GM12878 (cell line): ENCODE measurements at regions not wholly inside any gene's neighbourhood (a gene's known extent, or its start where the extent isn't known, plus 50 kb on each side); places are given as distances from the start of the nearest gene placed in this dataset.

Source experiments
- ATAC-seq: fragments of 200-7000 bp; cut with Tn5 transposase; 3 replicates; pipeline ENCODE4 v1.9.1; 2020; ENCODE audit warnings: mild to moderate bottlenecking, moderate library complexity
- BruUV-seq: library from RNA; stranded (reverse); fragments of 400-500 nt; replicated peaks from 2 replicates; lab custom pipeline; 2021; lab: Mats Ljungman, UMichigan
- CTCF ChIA-PET: fragments of 300-600 bp; sonication (Branson Sonifier 250); formaldehyde crosslinking; extraction: SDS; loops from one replicate; lab custom pipeline; 2021; ENCODE audit warnings: inconsistent platforms; lab: Yijun Ruan, JAX
- POLR2A ChIA-PET: fragments of 350-600 bp; formaldehyde crosslinking; extraction: SDS; loops from one replicate; lab custom pipeline; 2021; ENCODE audit warnings: inconsistent platforms; lab: Charles Lee
- RAD21 ChIA-PET: fragments of 300-600 bp; sonication (Branson Sonifier 250); formaldehyde crosslinking; loops from one replicate; lab custom pipeline; 2023; ENCODE audit warnings: antibody characterized with exemption; ENCODE audit not compliant: unreplicated experiment; lab: Charles Lee
- SMC1A ChIA-PET: fragments of 300-600 bp; sonication (Branson Sonifier 250); formaldehyde crosslinking; loops from one replicate; lab custom pipeline; 2023; ENCODE audit not compliant: unreplicated experiment, uncharacterized antibody; lab: Charles Lee
- DNase-seq: peaks from one replicate; pipeline ENCODE4 v3.0.0-alpha.2; 2011; ENCODE audit warnings: low read depth, low spot score
- FAIRE-seq: peaks from 3 replicates; lab custom pipeline; 2011; peaks lifted over from hg19 to GRCh38; lab: Jason Lieb, UNC
- H2AFZ ChIP-seq: 2 replicates; pipeline ENCODE4 v1.6.0; 2011; ENCODE audit warnings: low read depth, low read length, control low read depth; ENCODE audit not compliant: control insufficient read depth
- H3K27ac ChIP-seq: 2 replicates; pipeline ENCODE4 v1.5.1; 2011; ENCODE audit warnings: control low read depth; ENCODE audit not compliant: control insufficient read depth, insufficient read depth
- H3K27me3 ChIP-seq, 2 experiments: replicated peaks in 1 of 2; 2 replicates each; pipeline versions ENCODE4 v1.6.0 to v1.6.1; 2011; ENCODE audit warnings: low read length in 1 of 2; ENCODE audit not compliant: control insufficient read depth in 2 of 2, insufficient read depth in 2 of 2
- H3K36me3 ChIP-seq, 2 experiments: 2 replicates each; pipeline ENCODE4 v1.5.1; 2011; ENCODE audit warnings: low read length in 1 of 2; ENCODE audit not compliant: control insufficient read depth in 2 of 2, insufficient read depth in 2 of 2
- H3K4me1 ChIP-seq: 2 replicates; pipeline ENCODE4 v1.6.1; 2011; ENCODE audit warnings: mild to moderate bottlenecking, low read length, moderate library complexity, mixed read lengths; ENCODE audit not compliant: control insufficient read depth, insufficient read depth
- H3K4me2 ChIP-seq: 2 replicates; pipeline ENCODE4 v1.6.0; 2011; ENCODE audit warnings: control low read depth; ENCODE audit not compliant: control insufficient read depth, insufficient read depth
- H3K4me3 ChIP-seq: fragments of 200-600 bp; sonication (generic); 2 replicates; pipeline ENCODE4 v1.5.1; 2016
- H3K79me2 ChIP-seq: 2 replicates; pipeline ENCODE4 v1.6.0; 2011; ENCODE audit warnings: low read length; ENCODE audit not compliant: control insufficient read depth, insufficient read depth
- H3K9ac ChIP-seq: 2 replicates; pipeline ENCODE4 v1.8.0; 2011; ENCODE audit warnings: low read length, control low read depth, mixed read lengths; ENCODE audit not compliant: control insufficient read depth, insufficient read depth
- H3K9me3 ChIP-seq: replicated peaks from 3 replicates; pipeline ENCODE4 v1.5.1; 2011; ENCODE audit warnings: mild to moderate bottlenecking, low read length; ENCODE audit not compliant: control insufficient read depth, insufficient read depth
- H4K20me1 ChIP-seq: 2 replicates; pipeline ENCODE4 v1.6.0; 2011; ENCODE audit not compliant: control insufficient read depth, insufficient read depth
- E2F8 ChIP-seq: fragments of 450-650 bp; IDR thresholded peaks from 2 replicates; pipeline ENCODE4 v1.6.1; 2018; ENCODE audit warnings: mild to moderate bottlenecking, low read depth, moderate library complexity; ENCODE audit not compliant: partially characterized antibody
- IKZF2 ChIP-seq, 2 experiments: fragments of 450-650 bp; IDR thresholded peaks; 2 replicates each; pipeline ENCODE4 v1.6.1; 2017; ENCODE audit warnings: mild to moderate bottlenecking in 2 of 2, moderate library complexity in 2 of 2
- KLF5 ChIP-seq: fragments of 450-650 bp; IDR thresholded peaks from 2 replicates; pipeline ENCODE4 v1.6.1; 2014; ENCODE audit warnings: mild to moderate bottlenecking; ENCODE audit not compliant: partially characterized antibody
- PBX3 ChIP-seq: IDR thresholded peaks from 2 replicates; pipeline ENCODE4 v1.6.1; 2011; ENCODE audit warnings: mild to moderate bottlenecking, low read depth, low read length, moderate library complexity; ENCODE audit not compliant: insufficient replicate concordance
- SUPT20H ChIP-seq: IDR thresholded peaks from 2 replicates; pipeline ENCODE4 v1.6.1; 2011; ENCODE audit warnings: low read depth, mild to moderate bottlenecking, low read length, moderate library complexity, borderline replicate concordance; ENCODE audit not compliant: control insufficient read depth
- in situ Hi-C: fragments of 300-500 bp; cut with MboI; formaldehyde crosslinking; loops from 9 replicates; pipeline ENCODE4 v1.14.3; 2018; ENCODE audit warnings: mixed read lengths
- intact Hi-C: fragments of 100-400 bp; cut with micrococcal nuclease; formaldehyde crosslinking; loops from one replicate; pipeline ENCODE4 v1.14.2; 2022; ENCODE audit not compliant: unreplicated experiment

GRCh38 chr6:113185299-113185698, 671.8 kb upstream of the MARCKS start:
- no peak overlapping the region for H3K4me2 ChIP-seq
- intact Hi-C loops: no loop called here
- RAD21 ChIA-PET: interaction anchor here (1.1 to 1.7 kb wide), 2 partner anchors 15 to 694 kb away, joined by 3 read pairs; no protein-coding TSS in a partner anchor
- no peak overlapping the region for H3K9ac ChIP-seq
- no peak overlapping the region for H3K4me3 ChIP-seq
- H3K79me2 ChIP-seq: no peaks in the 10 kb centered on the region
- POLR2A ChIA-PET: no interaction called here
- no peak for ATAC-seq
- no peaks in the 10 kb centered on the region for H3K4me1 ChIP-seq
- no peaks in the 10 kb centered on the region for H3K9me3 ChIP-seq
- FAIRE-seq: no peak
- no peak overlapping the region for H3K27ac ChIP-seq
- in situ Hi-C loops: no loop called here
- no peak for DNase-seq
- SMC1A ChIA-PET: interaction anchor here (0.6 to 0.7 kb wide), 2 partner anchors 676 to 840 kb away, joined by 3 read pairs; no protein-coding TSS in a partner anchor
- H3K36me3 ChIP-seq: no peaks in the 10 kb centered on the region
- CTCF ChIA-PET: interaction anchor here (1.1 to 1.4 kb wide), 2 partner anchors 10 to 694 kb away, joined by 3 read pairs; no protein-coding TSS in a partner anchor
- no peaks in the 10 kb centered on the region for H4K20me1 ChIP-seq
- H3K27me3 ChIP-seq: no peaks in the 10 kb centered on the region
- TF ChIP-seq SUPT20H (no peak), KLF5 (no peak), IKZF2 (IDR thresholded peaks at IDR 0.05) (no peak), PBX3 (no peak), E2F8 (no peak)
- no peak overlapping the region for H2AFZ ChIP-seq
- no TSS peak for BruUV-seq
